Left lung (tissue), 4 donors: ENCODE measurements at regions not wholly inside any gene's neighbourhood (a gene's known extent, or its start where the extent isn't known, plus 50 kb on each side); places are given as distances from the start of the nearest gene placed in this dataset.
A peak's percentile ranks its signal among the peaks of the same experiment; 100 is the strongest.

Experiments used
- ATAC-seq: fragments of 200-7000 bp; cut with Tn5 transposase; one replicate; pipeline ENCODE4 v1.9.1; 2020; ENCODE audit warnings: moderate library complexity
- DNase-seq, 4 donors: peaks; one replicate each; pipeline ENCODE4 v3.0.0-alpha.2; 2013 to 2020
- H3K27ac ChIP-seq, 2 donors: fragments of 200-600 bp; sonication (generic) in 1 of 2; one replicate each; pipeline versions ENCODE4 v1.5.0 to v1.8.0; 2020 to 2021
- H3K27me3 ChIP-seq, 2 donors: fragments of 200-600 bp; sonication (generic) in 1 of 2; one replicate each; pipeline versions ENCODE4 v1.5.0 to v1.8.0; 2020 to 2021
- H3K36me3 ChIP-seq, 2 donors: fragments of 200-600 bp; sonication (generic) in 1 of 2; one replicate each; pipeline versions ENCODE4 v1.5.0 to v1.8.0; 2020 to 2021
- H3K4me1 ChIP-seq, 2 donors: fragments of 200-600 bp; one replicate each; pipeline ENCODE4 v1.8.0; 2021
- H3K4me3 ChIP-seq, 2 donors: fragments of 200-600 bp; sonication (generic) in 1 of 2; one replicate each; pipeline versions ENCODE4 v1.5.0 to v1.8.0; 2020 to 2021; ENCODE audit warnings: mild to moderate bottlenecking in 1 of 2
- H3K9me3 ChIP-seq, 2 donors: fragments of 200-600 bp; sonication (generic) in 1 of 2; one replicate each; pipeline versions ENCODE4 v1.5.0 to v1.8.0; 2020 to 2021
- CTCF ChIP-seq, 2 donors: fragments of 200-600 bp; sonication (generic) in 1 of 2; IDR thresholded peaks; one replicate each; pipeline versions ENCODE4 v1.5.0 to v1.8.0; 2021; ENCODE audit warnings: antibody characterized with exemption in 2 of 2
- intact Hi-C, 2 donors: fragments of 100-400 bp; cut with DNase I; formaldehyde crosslinking; loops; one replicate each; pipeline versions ENCODE4 v1.11.2 to v1.14.2; 2022
- donor health status: DM: no; HTN: yes; CAD: no.
- donor health status: DM: no; HTN: no; CAD: no.

GRCh38 chr13:38024431-38024830, 154.9 kb upstream of the TRPC4 start:
- Histone ChIP-seq H3K27ac (no peak overlapping the region), H3K4me3 (no peak overlapping the region), H3K36me3 (no peaks in the 10 kb centered on the region), H3K27me3 (no peaks in the 10 kb centered on the region), H3K4me1 (no peaks in the 10 kb centered on the region), H3K9me3 (peaks cover 4 to 21% of the 10 kb centered on the region in 2 donors)
- DNase-seq (no peak), ATAC-seq (no peak)
- no peak for TF ChIP-seq CTCF (IDR thresholded peaks at IDR 0.05)
- intact Hi-C loops, result no loop called here

GRCh38 chr13:38017320-38017719, 147.7 kb upstream of the TRPC4 start:
- Histone ChIP-seq H3K4me1 (no peaks in the 10 kb centered on the region), H3K4me3 (no peak overlapping the region), H3K36me3 (no peaks in the 10 kb centered on the region), H3K9me3 (peaks cover 4 to 49% of the 10 kb centered on the region in 2 donors), H3K27ac (no peak overlapping the region), H3K27me3 (no peaks in the 10 kb centered on the region)
- ATAC-seq, result no peak
- intact Hi-C loops, result no loop called here
- TF ChIP-seq CTCF (IDR thresholded peaks at IDR 0.05), result no peak
- no peak for DNase-seq

- H3K27ac ChIP-seq, result no peak overlapping the region
- H3K9me3 ChIP-seq, result peaks cover 0 to 20% of the 10 kb centered on the region in 2 donors
- H3K27me3 ChIP-seq, result no peaks in the 10 kb centered on the region
- intact Hi-C loops, result no loop called here
- no peaks in the 10 kb centered on the region for H3K4me1 ChIP-seq
- H3K36me3 ChIP-seq, result no peaks in the 10 kb centered on the region
- no peak overlapping the region for H3K4me3 ChIP-seq
- DNase-seq, result no peak
- no peak for ATAC-seq
- no peak for TF ChIP-seq CTCF (IDR thresholded peaks at IDR 0.05)
These were observed 144.1 kb upstream of the TRPC4 start for GRCh38 chr13:38013676-38014075.

- Histone ChIP-seq H3K36me3 (no peaks in the 10 kb centered on the region), H3K27ac (no peak overlapping the region), H3K9me3 (peaks cover 0 to 4% of the 10 kb centered on the region in 2 donors), H3K4me3 (no peak overlapping the region), H3K27me3 (no peaks in the 10 kb centered on the region), H3K4me1 (no peaks in the 10 kb centered on the region)
- TF ChIP-seq CTCF (IDR thresholded peaks at IDR 0.05), result no peak
- intact Hi-C loops, result no loop called here
- DNase-seq (no peak), ATAC-seq (no peak)
These were observed 142.5 kb upstream of the TRPC4 start for GRCh38 chr13:38012096-38012495.

- no peaks in the 10 kb centered on the region for H3K27me3 ChIP-seq
- H3K36me3 ChIP-seq, result no peaks in the 10 kb centered on the region
- H3K4me3 ChIP-seq, result no peak overlapping the region
- no peaks in the 10 kb centered on the region for H3K9me3 ChIP-seq
- no peaks in the 10 kb centered on the region for H3K4me1 ChIP-seq
- TF ChIP-seq CTCF (IDR thresholded peaks at IDR 0.05), result no peak
- intact Hi-C loops, result no loop called here
- ATAC-seq (no peak), DNase-seq (peak in 2 of 4 donors; percentile 4 to 30)
- H3K27ac ChIP-seq, result no peak overlapping the region
These were observed 139.1 kb upstream of the TRPC4 start for GRCh38 chr13:38008636-38009035.
